H1 (cell line): ENCODE measurements at regions not wholly inside any gene's neighbourhood (a gene's known extent, or its start where the extent isn't known, plus 50 kb on each side); places are given as distances from the start of the nearest gene placed in this dataset.

Experiments
- CTCF ChIA-PET: fragments of 300-600 bp; sonication (Branson Sonifier 250); formaldehyde crosslinking; loops from one replicate; lab custom pipeline; 2021; ENCODE audit not compliant: partially characterized antibody; lab: Charles Lee
- POLR2A ChIA-PET: fragments of 300-600 bp; sonication (Branson Sonifier 250); formaldehyde crosslinking; loops from one replicate; lab custom pipeline; 2021; ENCODE audit warnings: inconsistent platforms; ENCODE audit not compliant: partially characterized antibody; lab: Charles Lee
- DNase-seq, 2 experiments: peaks; one replicate each; pipeline versions ENCODE4 v3.0.0 to v3.0.0-alpha.2; 2010 to 2022; ENCODE audit warnings: low spot score in 2 of 2, low read depth in 1 of 2, mixed read lengths in 1 of 2
- FAIRE-seq: peaks from 2 replicates; lab custom pipeline; 2011; peaks lifted over from hg19 to GRCh38; lab: Jason Lieb, UNC
- H2AFZ ChIP-seq: 2 replicates; pipeline ENCODE4 v1.8.1; 2012; ENCODE audit warnings: low read length, inconsistent platforms
- H2AK5ac ChIP-seq: 2 replicates; pipeline ENCODE4 v1.6.1; 2013; ENCODE audit warnings: low read depth, low read length
- H2BK120ac ChIP-seq: replicated peaks from 2 replicates; pipeline ENCODE3; 2013; ENCODE audit warnings: low read depth, low read length, inconsistent platforms
- H2BK12ac ChIP-seq: 2 replicates; pipeline ENCODE4 v1.6.1; 2013; ENCODE audit warnings: low read depth, low read length
- H2BK15ac ChIP-seq: 2 replicates; pipeline ENCODE4 v1.6.1; 2013; ENCODE audit warnings: low read length
- H2BK20ac ChIP-seq: 2 replicates; pipeline ENCODE4 v1.6.1; 2013; ENCODE audit warnings: low read length
- H2BK5ac ChIP-seq: 2 replicates; pipeline ENCODE4 v1.6.1; 2013; ENCODE audit warnings: low read depth, low read length
- H3K14ac ChIP-seq: 2 replicates; pipeline ENCODE4 v1.6.1; 2013; ENCODE audit warnings: inconsistent platforms; ENCODE audit not compliant: insufficient read length
- H3K18ac ChIP-seq: 2 replicates; pipeline ENCODE4 v1.6.1; 2013; ENCODE audit warnings: low read length; ENCODE audit errors: extremely low read depth
- H3K23ac ChIP-seq: 2 replicates; pipeline ENCODE4 v1.6.1; 2013; ENCODE audit warnings: inconsistent platforms; ENCODE audit not compliant: insufficient read length
- H3K23me2 ChIP-seq: 2 replicates; pipeline ENCODE4 v1.6.1; 2013; ENCODE audit warnings: low read depth, low read length
- H3K27ac ChIP-seq: 2 replicates; pipeline ENCODE4 v1.6.1; 2011; ENCODE audit warnings: low read depth, low read length, inconsistent platforms
- H3K27me3 ChIP-seq, 4 experiments: replicated peaks in 1 of 4; 1 replicate in 1 of 4; 2 replicates in 3 of 4; pipeline versions ENCODE4 v1.6.1 to v1.8.1; 2011 to 2013; ENCODE audit warnings: low read length in 3 of 4, mild to moderate bottlenecking in 3 of 4, inconsistent platforms in 2 of 4, mixed read lengths in 2 of 4, moderate library complexity in 1 of 4; ENCODE audit not compliant: control insufficient read depth in 3 of 4, insufficient read depth in 3 of 4; ENCODE audit errors: extremely low read depth in 1 of 4
- H3K36me3 ChIP-seq, 4 experiments: 2 replicates each; pipeline versions ENCODE4 v1.6.1 to v1.8.1; 2011 to 2013; ENCODE audit warnings: mild to moderate bottlenecking in 4 of 4, low read length in 3 of 4, moderate library complexity in 2 of 4, control low read depth in 1 of 4, inconsistent platforms in 1 of 4; ENCODE audit not compliant: insufficient read depth in 4 of 4, control insufficient read depth in 2 of 4
- H3K4ac ChIP-seq: replicated peaks from 2 replicates; pipeline ENCODE3; 2013; ENCODE audit warnings: low read length, low read depth, mixed read lengths, inconsistent platforms; ENCODE audit not compliant: insufficient read length
- H3K4me1 ChIP-seq, 4 experiments: replicated peaks in 1 of 4; 1 replicate in 1 of 4; 2 replicates in 3 of 4; pipeline versions ENCODE4 v1.6.1 to v1.8.1; 2011 to 2013; ENCODE audit warnings: low read length in 3 of 4, inconsistent platforms in 2 of 4, mixed read lengths in 1 of 4; ENCODE audit not compliant: insufficient read depth in 4 of 4, control insufficient read depth in 3 of 4
- H3K4me2 ChIP-seq, 2 experiments: 2 replicates each; pipeline versions ENCODE4 v1.6.1 to v1.8.1; 2011 to 2013; ENCODE audit warnings: low read depth in 2 of 2, low read length in 2 of 2, control low read depth in 1 of 2, inconsistent platforms in 1 of 2, mild to moderate bottlenecking in 1 of 2; ENCODE audit not compliant: insufficient read depth in 1 of 2
- H3K4me3 ChIP-seq, 4 experiments: fragments of 200-600, 300-600 bp in 1 of 4; sonication (generic), shearing (Covaris generic), sonication (Bioruptor Twin) in 1 of 4; 2 replicates each; pipeline versions ENCODE4 v1.5.1 to v1.8.1; 2011 to 2016; ENCODE audit warnings: low read length in 4 of 4, low read depth in 3 of 4, control low read depth in 2 of 4, inconsistent platforms in 2 of 4, mild to moderate bottlenecking in 2 of 4, mixed read lengths in 1 of 4, moderate library complexity in 1 of 4; ENCODE audit not compliant: insufficient read depth in 2 of 4; ENCODE audit errors: extremely low read depth in 1 of 4
- H3K56ac ChIP-seq: replicated peaks from 2 replicates; pipeline ENCODE3; 2013; ENCODE audit warnings: low read depth, mild to moderate bottlenecking, mixed read lengths, low read length, inconsistent platforms; ENCODE audit not compliant: insufficient read length
- H3K79me1 ChIP-seq: 2 replicates; pipeline ENCODE4 v1.6.1; 2013; ENCODE audit warnings: low read depth, low read length, control low read depth
- H3K79me2 ChIP-seq, 2 experiments: 2 replicates each; pipeline versions ENCODE4 v1.6.1 to v1.8.1; 2012 to 2013; ENCODE audit warnings: low read length in 2 of 2, mild to moderate bottlenecking in 2 of 2, inconsistent platforms in 1 of 2; ENCODE audit not compliant: insufficient read depth in 2 of 2, control insufficient read depth in 1 of 2
- H3K9ac ChIP-seq, 4 experiments: replicated peaks in 1 of 4; 1 replicate in 1 of 4; 2 replicates in 3 of 4; pipeline versions ENCODE4 v1.6.1 to v1.8.1; 2011 to 2013; ENCODE audit warnings: low read depth in 3 of 4, low read length in 3 of 4, control low read depth in 2 of 4, mild to moderate bottlenecking in 2 of 4, moderate library complexity in 2 of 4, inconsistent platforms in 1 of 4; ENCODE audit errors: extremely low read depth in 1 of 4
- H3K9me3 ChIP-seq, 2 experiments: 2 replicates each; pipeline versions ENCODE4 v1.6.1 to v1.8.1; 2012 to 2013; ENCODE audit warnings: mild to moderate bottlenecking in 2 of 2, moderate library complexity in 2 of 2, control low read depth in 1 of 2, inconsistent platforms in 1 of 2, low read depth in 1 of 2, low read length in 1 of 2, mixed read lengths in 1 of 2; ENCODE audit not compliant: insufficient read depth in 2 of 2
- H4K20me1 ChIP-seq, 2 experiments: replicated peaks in 1 of 2; 2 replicates each; pipeline versions ENCODE3 to v1.8.1; 2011 to 2013; ENCODE audit warnings: inconsistent platforms in 2 of 2, low read length in 2 of 2, mild to moderate bottlenecking in 1 of 2; ENCODE audit not compliant: insufficient read depth in 2 of 2, control insufficient read depth in 1 of 2
- H4K5ac ChIP-seq: 2 replicates; pipeline ENCODE4 v1.6.1; 2013; ENCODE audit warnings: low read length, low read depth, mixed read lengths, inconsistent platforms; ENCODE audit not compliant: insufficient read length
- H4K8ac ChIP-seq: 2 replicates; pipeline ENCODE4 v1.8.0; 2013; ENCODE audit warnings: mild to moderate bottlenecking, moderate library complexity, low read length, inconsistent platforms; ENCODE audit not compliant: insufficient read depth; ENCODE audit errors: extremely low read depth
- H4K91ac ChIP-seq: replicated peaks from 2 replicates; pipeline ENCODE3; 2013; ENCODE audit warnings: low read length, mixed read lengths, inconsistent platforms; ENCODE audit not compliant: insufficient read length
- BCL11A ChIP-seq, 2 experiments: IDR thresholded peaks; one replicate each; pipeline ENCODE4 v1.6.1; 2011; ENCODE audit warnings: low read depth in 2 of 2, low read length in 2 of 2, mild to moderate bottlenecking in 2 of 2
- CBX5 ChIP-seq: fragments of 300-800, 300-1000 bp; sonication (generic); IDR thresholded peaks from 2 replicates; pipeline ENCODE4 v1.7.1; 2016; ENCODE audit warnings: antibody characterized with exemption, low read length, low read depth
- CHD1 ChIP-seq: IDR thresholded peaks from 2 replicates; pipeline ENCODE4 v1.6.1; 2012; ENCODE audit warnings: low read depth, low read length, improper control_type of control experiment
- EGR1 ChIP-seq: IDR thresholded peaks from 2 replicates; pipeline ENCODE4 v1.6.1; 2011; ENCODE audit warnings: low read depth, low read length, borderline replicate concordance
- EZH2 ChIP-seq: fragments of 200-600 bp; sonication (generic); IDR thresholded peaks from 2 replicates; pipeline ENCODE4 v1.7.1; 2012; ENCODE audit warnings: low read depth, mild to moderate bottlenecking, moderate library complexity, low read length, inconsistent platforms; ENCODE audit not compliant: severe bottlenecking
- GABPA ChIP-seq: IDR thresholded peaks from 2 replicates; pipeline ENCODE4 v1.6.1; 2011; ENCODE audit warnings: mild to moderate bottlenecking, low read length, moderate library complexity, borderline replicate concordance; ENCODE audit not compliant: insufficient read depth
- JUND ChIP-seq: IDR thresholded peaks from 2 replicates; pipeline ENCODE4 v1.6.1; 2011; ENCODE audit warnings: mild to moderate bottlenecking, improper control_type of control experiment, low read length
- KDM4A ChIP-seq: IDR thresholded peaks from one replicate; pipeline ENCODE4 v1.7.1; 2012; ENCODE audit warnings: low read depth, mild to moderate bottlenecking, moderate library complexity, low read length, inconsistent platforms; ENCODE audit not compliant: severe bottlenecking
- NRF1 ChIP-seq: IDR thresholded peaks from 2 replicates; pipeline ENCODE4 v1.6.1; 2011; ENCODE audit warnings: mild to moderate bottlenecking, low read depth, low read length, improper control_type of control experiment
- PHF8 ChIP-seq: fragments of 200-600 bp; sonication (generic); conservative IDR thresholded peaks from 2 replicates; pipeline ENCODE4 v1.7.1; 2012; ENCODE audit warnings: low read depth, mild to moderate bottlenecking, inconsistent platforms, low read length, moderate library complexity
- SUZ12 ChIP-seq: fragments of 200-600 bp; sonication (generic); IDR thresholded peaks from 2 replicates; pipeline ENCODE4 v1.6.1; 2012; ENCODE audit warnings: mild to moderate bottlenecking, inconsistent platforms, low read length, moderate library complexity, mixed read lengths
- TEAD4 ChIP-seq: IDR thresholded peaks from 2 replicates; pipeline ENCODE4 v1.6.1; 2012; ENCODE audit warnings: low read depth, low read length, inconsistent platforms, mixed read lengths
- TF ChIP-seq, protein P1 (sequence below): IDR thresholded peaks from 2 replicates; pipeline ENCODE4 v1.6.1; 2011; ENCODE audit warnings: low read depth, mild to moderate bottlenecking, low read length; ENCODE audit not compliant: insufficient read depth
- TF ChIP-seq, protein P2 (sequence below): IDR thresholded peaks from 2 replicates; pipeline ENCODE4 v1.6.1; 2012; ENCODE audit warnings: inconsistent platforms
- TF ChIP-seq, protein P3 (sequence below): IDR thresholded peaks from 2 replicates; pipeline ENCODE4 v1.6.1; 2012; ENCODE audit warnings: inconsistent platforms

DNA sequence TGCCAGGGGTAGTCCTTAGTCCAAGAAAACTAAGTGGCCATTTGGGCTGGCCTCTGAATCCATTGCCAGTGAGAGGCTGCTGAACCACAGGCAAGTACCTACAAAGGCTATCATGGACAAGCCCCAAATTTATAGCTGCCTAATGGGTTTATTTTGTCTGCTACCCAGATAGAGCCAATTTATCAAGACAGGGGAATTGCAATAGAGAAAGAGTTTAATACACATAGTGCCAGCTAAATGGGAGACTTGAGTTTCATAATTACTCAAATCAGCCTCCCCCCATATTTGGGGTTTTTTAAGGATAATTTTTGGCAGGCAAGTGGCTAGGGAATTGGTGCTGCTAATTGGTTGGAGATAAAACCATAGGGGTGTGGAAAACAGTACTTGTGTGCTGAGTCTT lies 73.1 kb upstream of the BMP2K start:
- Histone ChIP-seq H3K9me3 (no peaks in the 10 kb centered on the region), H3K4ac (no peak overlapping the region), H3K27ac (no peak overlapping the region), H2BK12ac (no peak overlapping the region), H3K14ac (no peak overlapping the region), H3K9ac (no peak overlapping the region), H3K4me1 (peaks cover 0 to 16% (median 5%) of the 10 kb centered on the region in 4 experiments; a peak in 5 of 7 replicates), H3K27me3 (no peaks in the 10 kb centered on the region), H2BK15ac (no peak overlapping the region), H3K56ac (no peak overlapping the region), H4K91ac (no peak overlapping the region), H3K4me2 (no peak overlapping the region), H3K23ac (no peak overlapping the region), H3K18ac (no peak overlapping the region), H2AFZ (no peak overlapping the region), H4K8ac (no peak overlapping the region), H2BK20ac (no peak overlapping the region), H3K23me2 (peaks cover 1% of the 10 kb centered on the region; the same call in 1 of the 2 replicates), H3K36me3 (no peaks in the 10 kb centered on the region), H4K5ac (no peak overlapping the region), H2BK120ac (no peak overlapping the region), H3K4me3 (no peak overlapping the region), H2BK5ac (no peak overlapping the region), H4K20me1 (no peaks in the 10 kb centered on the region), H3K79me1 (no peaks in the 10 kb centered on the region), H3K79me2 (no peaks in the 10 kb centered on the region), H2AK5ac (no peak overlapping the region)
- DNase-seq (no peak), FAIRE-seq (no peak)
- ChIA-PET POLR2A (no interaction called here), CTCF (no interaction called here)
- TF ChIP-seq, protein P1, sequence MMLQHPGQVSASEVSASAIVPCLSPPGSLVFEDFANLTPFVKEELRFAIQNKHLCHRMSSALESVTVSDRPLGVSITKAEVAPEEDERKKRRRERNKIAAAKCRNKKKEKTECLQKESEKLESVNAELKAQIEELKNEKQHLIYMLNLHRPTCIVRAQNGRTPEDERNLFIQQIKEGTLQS: no peak
- no peak for TF ChIP-seq KDM4A
- no peak for TF ChIP-seq CBX5
- TF ChIP-seq, protein P2, sequence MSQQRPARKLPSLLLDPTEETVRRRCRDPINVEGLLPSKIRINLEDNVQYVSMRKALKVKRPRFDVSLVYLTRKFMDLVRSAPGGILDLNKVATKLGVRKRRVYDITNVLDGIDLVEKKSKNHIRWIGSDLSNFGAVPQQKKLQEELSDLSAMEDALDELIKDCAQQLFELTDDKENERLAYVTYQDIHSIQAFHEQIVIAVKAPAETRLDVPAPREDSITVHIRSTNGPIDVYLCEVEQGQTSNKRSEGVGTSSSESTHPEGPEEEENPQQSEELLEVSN: no peak
- TF ChIP-seq, protein P3, sequence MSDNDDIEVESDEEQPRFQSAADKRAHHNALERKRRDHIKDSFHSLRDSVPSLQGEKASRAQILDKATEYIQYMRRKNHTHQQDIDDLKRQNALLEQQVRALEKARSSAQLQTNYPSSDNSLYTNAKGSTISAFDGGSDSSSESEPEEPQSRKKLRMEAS: no peak
- no peak for TF ChIP-seq CHD1
- no peak for TF ChIP-seq NRF1
- TF ChIP-seq TEAD4: no peak
- no peak for TF ChIP-seq BCL11A (IDR thresholded peaks at IDR 0.05; ENCODE audit: low read depth in 2 of 2, low read length in 2 of 2)
- no peak for TF ChIP-seq GABPA
- TF ChIP-seq SUZ12: no peak
- TF ChIP-seq PHF8: no peak
- TF ChIP-seq JUND: no peak
- TF ChIP-seq EGR1: no peak
- TF ChIP-seq EZH2: no peak
